Peyer's patch (tissue), 4 donors: ENCODE measurements at regions not wholly inside any gene's neighbourhood (a gene's known extent, or its start where the extent isn't known, plus 50 kb on each side); places are given as distances from the start of the nearest gene placed in this dataset.

Experiments
- DNase-seq, 3 donors: peaks; one replicate each; pipeline ENCODE4 v3.0.0-alpha.2; 2017 to 2019
- H3K27ac ChIP-seq, 4 donors: fragments of 200-600 bp; sonication (generic); one replicate each; pipeline ENCODE4 v1.5.1; 2016 to 2019
- H3K27me3 ChIP-seq, 2 donors: fragments of 200-600 bp; sonication (generic); one replicate each; pipeline ENCODE4 v1.5.1; 2019
- H3K36me3 ChIP-seq, 3 donors: fragments of 200-600 bp; sonication (generic); one replicate each; pipeline ENCODE4 v1.5.1; 2016 to 2019
- H3K4me1 ChIP-seq, 4 donors: fragments of 200-600 bp; sonication (generic); one replicate each; pipeline ENCODE4 v1.5.1; 2016 to 2019
- H3K4me3 ChIP-seq, 4 donors: fragments of 200-600 bp; sonication (generic); 1 replicate in 3 of 4; 2 replicates in 1 of 4; pipeline ENCODE4 v1.5.1; 2016 to 2019; ENCODE audit warnings: mild to moderate bottlenecking in 1 of 4
- H3K9me3 ChIP-seq, 4 donors: fragments of 200-600 bp; sonication (generic); one replicate each; pipeline ENCODE4 v1.5.1; 2016 to 2019; ENCODE audit warnings: mild to moderate bottlenecking in 1 of 4
- POLR2A ChIP-seq, 2 donors: fragments of 450-650 bp; IDR thresholded peaks; one replicate each; pipeline ENCODE4 v1.5.1; 2017; ENCODE audit warnings: antibody characterized with exemption in 2 of 2, mild to moderate bottlenecking in 2 of 2, moderate library complexity in 2 of 2
- TF ChIP-seq, protein P1 (sequence below), 6 experiments: fragments of 450-650 bp in 4 of 6; fragments of 200-600 bp in 2 of 6; sonication (generic) in 1 of 6; IDR thresholded peaks; one replicate each; pipeline ENCODE4 v1.5.1; 2017 to 2019; ENCODE audit warnings: antibody characterized with exemption in 6 of 6, mild to moderate bottlenecking in 3 of 6, moderate library complexity in 1 of 6

DNA sequence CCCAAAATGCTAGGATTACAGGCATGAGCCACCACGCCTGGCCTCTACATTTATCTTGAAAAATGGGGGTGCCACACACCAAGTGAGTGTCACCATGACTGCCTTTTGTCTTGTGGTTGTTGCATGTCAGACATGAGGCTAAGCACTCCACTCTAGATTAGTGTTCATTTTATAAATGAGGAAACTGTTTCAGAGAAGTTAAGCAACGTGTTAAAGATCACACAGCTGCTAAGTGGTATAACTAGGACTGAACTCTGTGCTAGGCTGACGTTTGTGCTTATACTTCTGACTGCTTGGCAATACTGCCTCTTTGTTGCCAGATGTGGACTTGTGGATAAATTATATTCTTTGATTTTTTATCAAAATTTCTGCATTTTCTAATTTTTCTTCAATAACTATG lies 50.8 kb upstream of the SMAD6 start:
- H3K4me1 ChIP-seq = peaks cover 0 to 8% (median 0%) of the 10 kb centered on the region in 4 donors
- DNase-seq = no peak
- no peak overlapping the region for H3K4me3 ChIP-seq
- TF ChIP-seq, protein P1, sequence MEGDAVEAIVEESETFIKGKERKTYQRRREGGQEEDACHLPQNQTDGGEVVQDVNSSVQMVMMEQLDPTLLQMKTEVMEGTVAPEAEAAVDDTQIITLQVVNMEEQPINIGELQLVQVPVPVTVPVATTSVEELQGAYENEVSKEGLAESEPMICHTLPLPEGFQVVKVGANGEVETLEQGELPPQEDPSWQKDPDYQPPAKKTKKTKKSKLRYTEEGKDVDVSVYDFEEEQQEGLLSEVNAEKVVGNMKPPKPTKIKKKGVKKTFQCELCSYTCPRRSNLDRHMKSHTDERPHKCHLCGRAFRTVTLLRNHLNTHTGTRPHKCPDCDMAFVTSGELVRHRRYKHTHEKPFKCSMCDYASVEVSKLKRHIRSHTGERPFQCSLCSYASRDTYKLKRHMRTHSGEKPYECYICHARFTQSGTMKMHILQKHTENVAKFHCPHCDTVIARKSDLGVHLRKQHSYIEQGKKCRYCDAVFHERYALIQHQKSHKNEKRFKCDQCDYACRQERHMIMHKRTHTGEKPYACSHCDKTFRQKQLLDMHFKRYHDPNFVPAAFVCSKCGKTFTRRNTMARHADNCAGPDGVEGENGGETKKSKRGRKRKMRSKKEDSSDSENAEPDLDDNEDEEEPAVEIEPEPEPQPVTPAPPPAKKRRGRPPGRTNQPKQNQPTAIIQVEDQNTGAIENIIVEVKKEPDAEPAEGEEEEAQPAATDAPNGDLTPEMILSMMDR (IDR thresholded peaks at IDR 0.05) = no peak
- TF ChIP-seq POLR2A (IDR thresholded peaks at IDR 0.05) = no peak
- H3K36me3 ChIP-seq = no peaks in the 10 kb centered on the region
- H3K9me3 ChIP-seq = no peaks in the 10 kb centered on the region
- H3K27me3 ChIP-seq = no peaks in the 10 kb centered on the region
- no peak overlapping the region for H3K27ac ChIP-seq

DNA sequence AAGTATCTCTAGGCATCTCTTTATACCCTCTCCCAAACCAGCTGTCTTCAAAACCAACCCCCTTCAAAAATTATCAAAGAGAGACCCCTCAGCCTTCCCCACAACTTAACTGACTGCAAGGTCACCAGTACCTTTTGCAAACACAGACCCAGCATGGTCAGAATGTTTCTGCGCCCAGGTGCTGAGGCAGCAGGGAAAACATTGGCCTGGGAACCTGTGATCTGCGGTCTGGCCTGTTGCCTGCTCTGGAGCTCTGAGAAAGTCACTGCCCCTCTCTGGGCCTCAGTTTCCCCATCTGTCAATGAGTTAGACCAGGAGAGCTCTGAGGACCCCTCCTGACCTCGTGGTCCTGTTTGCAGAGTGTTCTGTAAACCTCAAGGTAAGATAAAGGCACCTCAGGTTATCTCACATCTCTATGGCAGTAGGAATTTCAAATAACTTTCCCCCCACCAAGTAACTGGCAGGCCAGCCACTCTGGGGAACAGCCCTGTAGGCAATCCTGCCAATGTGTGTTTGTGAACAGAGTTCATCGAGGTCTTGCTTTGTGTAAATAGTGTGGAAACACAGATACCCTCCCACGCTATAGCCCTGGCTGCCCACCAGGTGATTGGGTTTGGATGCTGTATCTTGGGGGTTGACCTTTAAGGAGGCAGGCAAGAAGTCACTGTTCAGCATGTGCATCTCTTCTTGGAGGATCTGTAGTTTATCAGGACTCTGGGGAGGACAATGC lies 50.0 kb upstream of the SMAD6 start:
- Histone ChIP-seq H3K27me3 (no peaks in the 10 kb centered on the region), H3K4me1 (peaks cover 0 to 8% (median 0%) of the 10 kb centered on the region in 4 donors), H3K9me3 (no peaks in the 10 kb centered on the region), H3K36me3 (no peaks in the 10 kb centered on the region), H3K4me3 (no peak overlapping the region), H3K27ac (no peak overlapping the region)
- TF ChIP-seq POLR2A (IDR thresholded peaks at IDR 0.05) = no peak
- TF ChIP-seq, protein P1 (IDR thresholded peaks at IDR 0.05) = no peak
- DNase-seq = no peak
